DOHH2 (cell line): ENCODE measurements at regions not wholly inside any gene's neighbourhood (a gene's known extent, or its start where the extent isn't known, plus 50 kb on each side); places are given as distances from the start of the nearest gene placed in this dataset.

Experiments used
- CTCF ChIP-seq: fragments of 200-600 bp; sonication (generic); IDR thresholded peaks from one replicate; pipeline ENCODE4 v1.5.1; 2014; ENCODE audit warnings: antibody characterized with exemption, mild to moderate bottlenecking, low read depth, low read length; ENCODE audit not compliant: poor library complexity, severe bottlenecking
- EZH2phosphoT487 ChIP-seq: fragments of 200-600 bp; sonication (generic); IDR thresholded peaks from 2 replicates; pipeline ENCODE4 v1.6.1; 2017; ENCODE audit warnings: borderline replicate concordance, mild to moderate bottlenecking, antibody characterized with exemption, low read length, moderate library complexity, mixed read lengths

- TF ChIP-seq CTCF, result no peak
- no peak for TF ChIP-seq EZH2phosphoT487
Measured at GRCh38 chr6:137427656-137428290, 66.4 kb downstream of the OLIG3 start.
